ENCODE measurements at regions not wholly inside any gene's neighbourhood (a gene's known extent, or its start where the extent isn't known, plus 50 kb on each side); places are given as distances from the start of the nearest gene placed in this dataset.

- no peak for TF ChIP-seq CTCF (IDR thresholded peaks at IDR 0.05; ENCODE audit: control extremely low read depth, extremely low read depth)
- Histone ChIP-seq H3K4me1 (ENCODE audit: control insufficient read depth in 5 of 5, insufficient read depth in 5 of 5, low read length in 5 of 5) (peaks cover 0 to 36% (median 4%) of the 10 kb centered on the region in 5 donors), H3K36me3 (ENCODE audit: control insufficient read depth in 4 of 4, insufficient read depth in 4 of 4, low read length in 4 of 4) (no peaks in the 10 kb centered on the region), H3K9ac (ENCODE audit: insufficient read depth in 1 of 2, low read length in 2 of 2) (no peak overlapping the region), H3K27me3 (ENCODE audit: control insufficient read depth in 3 of 3, insufficient read depth in 3 of 3, low read length in 2 of 3) (no peaks in the 10 kb centered on the region), H3K27ac (ENCODE audit: low read depth in 1 of 2, low read length in 1 of 2) (no peak overlapping the region), H3K9me3 (ENCODE audit: control insufficient read depth in 4 of 4, insufficient read depth in 3 of 4, low read length in 3 of 4) (no peaks in the 10 kb centered on the region), H3K4me3 (no peak overlapping the region)
- peak; percentile 82 to 98 (median 97) for DNase-seq
- no peak for ATAC-seq (ENCODE audit: insufficient read depth, low FRiP score)
- 49 to 69% methylated on average over 3 of the region's 3 CpGs for WGBS, 2 donors
These were observed 849.8 kb downstream of the USP25 start for GRCh38 chr21:16579538-16579937.

- Histone ChIP-seq H3K27me3 (ENCODE audit: control insufficient read depth in 3 of 3, insufficient read depth in 3 of 3, low read length in 2 of 3) (no peaks in the 10 kb centered on the region), H3K4me1 (ENCODE audit: control insufficient read depth in 5 of 5, insufficient read depth in 5 of 5, low read length in 5 of 5) (peaks cover 0 to 36% (median 4%) of the 10 kb centered on the region in 5 donors), H3K36me3 (ENCODE audit: control insufficient read depth in 4 of 4, insufficient read depth in 4 of 4, low read length in 4 of 4) (no peaks in the 10 kb centered on the region), H3K4me3 (no peak overlapping the region), H3K27ac (ENCODE audit: low read depth in 1 of 2, low read length in 1 of 2) (no peak overlapping the region), H3K9me3 (ENCODE audit: control insufficient read depth in 4 of 4, insufficient read depth in 3 of 4, low read length in 3 of 4) (no peaks in the 10 kb centered on the region), H3K9ac (ENCODE audit: insufficient read depth in 1 of 2, low read length in 2 of 2) (peak overlapping the region in 1 of 2 donors; percentile 72)
- ATAC-seq (ENCODE audit: insufficient read depth, low FRiP score) (no peak), DNase-seq (peak in 1 of 3 donors; percentile 53)
- no peak for TF ChIP-seq CTCF (IDR thresholded peaks at IDR 0.05; ENCODE audit: control extremely low read depth, extremely low read depth)
- WGBS, 2 donors: 84 to 87% methylated on average over 2 of the region's 2 CpGs
These were observed 850.9 kb downstream of the USP25 start for GRCh38 chr21:16580661-16581060.

DNA sequence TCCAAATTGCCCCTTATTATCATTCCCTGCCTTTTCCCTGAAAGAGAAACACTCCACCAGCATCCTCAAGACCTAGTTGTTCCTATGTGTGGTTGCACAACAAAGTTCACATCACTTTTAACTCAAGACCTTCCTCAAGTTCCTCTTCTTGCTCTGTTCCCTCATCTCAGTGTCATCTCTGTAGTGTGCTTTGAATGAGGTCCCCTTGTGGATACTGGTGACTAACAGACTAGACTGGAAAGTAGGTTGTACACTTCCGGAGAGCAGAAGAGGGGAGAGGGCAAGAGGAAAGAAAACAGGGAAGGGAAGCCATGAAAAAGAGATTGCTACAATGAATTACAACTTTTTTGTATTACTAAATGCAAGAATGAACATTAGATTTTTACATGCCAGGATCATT lies 853.8 kb downstream of the USP25 start:
- TF ChIP-seq CTCF (IDR thresholded peaks at IDR 0.05; ENCODE audit: control extremely low read depth, extremely low read depth): no peak
- no peaks in the 10 kb centered on the region for H3K36me3 ChIP-seq (ENCODE audit: control insufficient read depth in 4 of 4, insufficient read depth in 4 of 4, low read length in 4 of 4)
- H3K4me1 ChIP-seq (ENCODE audit: control insufficient read depth in 5 of 5, insufficient read depth in 5 of 5, low read length in 5 of 5): peaks cover 0 to 42% (median 6%) of the 10 kb centered on the region in 5 donors
- H3K27me3 ChIP-seq (ENCODE audit: control insufficient read depth in 3 of 3, insufficient read depth in 3 of 3, low read length in 2 of 3): no peaks in the 10 kb centered on the region
- no peak overlapping the region for H3K27ac ChIP-seq (ENCODE audit: low read depth in 1 of 2, low read length in 1 of 2)
- DNase-seq (no peak), ATAC-seq (ENCODE audit: insufficient read depth, low FRiP score) (no peak)
- 76 to 89% methylated on average over 1 of the region's 1 CpG for WGBS, 2 donors
- H3K9me3 ChIP-seq (ENCODE audit: control insufficient read depth in 4 of 4, insufficient read depth in 3 of 4, low read length in 3 of 4): no peaks in the 10 kb centered on the region
- H3K4me3 ChIP-seq: no peak overlapping the region
- H3K9ac ChIP-seq (ENCODE audit: insufficient read depth in 1 of 2, low read length in 2 of 2): no peak overlapping the region

DNA sequence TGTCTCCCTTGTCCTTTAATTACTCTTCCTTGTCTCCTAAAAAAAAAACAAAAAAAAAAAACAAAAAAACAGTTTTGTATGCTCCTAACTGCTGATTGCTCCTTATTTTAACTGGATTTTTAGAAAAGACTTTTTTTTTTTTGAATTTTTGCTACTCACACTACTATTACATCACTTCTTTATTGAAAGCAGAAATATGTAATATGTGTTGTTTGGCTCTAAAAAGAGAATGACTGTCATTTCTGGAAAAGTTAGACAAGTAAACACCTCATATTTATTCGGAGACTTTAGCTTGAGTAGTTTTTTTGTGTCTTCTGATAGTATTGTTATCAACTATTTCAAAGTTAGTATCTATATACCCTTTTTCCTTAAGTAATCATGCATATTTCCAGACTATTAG lies 855.0 kb downstream of the USP25 start:
- peaks cover 0 to 33% (median 9%) of the 10 kb centered on the region in 5 donors for H3K4me1 ChIP-seq (ENCODE audit: control insufficient read depth in 5 of 5, insufficient read depth in 5 of 5, low read length in 5 of 5)
- no peaks in the 10 kb centered on the region for H3K36me3 ChIP-seq (ENCODE audit: control insufficient read depth in 4 of 4, insufficient read depth in 4 of 4, low read length in 4 of 4)
- ATAC-seq (ENCODE audit: insufficient read depth, low FRiP score): no peak
- H3K27me3 ChIP-seq (ENCODE audit: control insufficient read depth in 3 of 3, insufficient read depth in 3 of 3, low read length in 2 of 3): no peaks in the 10 kb centered on the region
- 65 to 72% methylated on average over 1 of the region's 1 CpG for WGBS, 2 donors
- H3K9me3 ChIP-seq (ENCODE audit: control insufficient read depth in 4 of 4, insufficient read depth in 3 of 4, low read length in 3 of 4): no peaks in the 10 kb centered on the region
- TF ChIP-seq CTCF (IDR thresholded peaks at IDR 0.05; ENCODE audit: control extremely low read depth, extremely low read depth): no peak
- no peak overlapping the region for H3K9ac ChIP-seq (ENCODE audit: insufficient read depth in 1 of 2, low read length in 2 of 2)
- DNase-seq: no peak
- no peak overlapping the region for H3K4me3 ChIP-seq
- peak overlapping the region in 1 of 2 donors; percentile 68 for H3K27ac ChIP-seq (ENCODE audit: low read depth in 1 of 2, low read length in 1 of 2)

Data from lung (tissue), 11 donors.